GM12878 (cell line): ENCODE measurements at regions not wholly inside any gene's neighbourhood (a gene's known extent, or its start where the extent isn't known, plus 50 kb on each side); places are given as distances from the start of the nearest gene placed in this dataset.

Experiments used
- ATAC-seq: fragments of 200-7000 bp; cut with Tn5 transposase; 3 replicates; pipeline ENCODE4 v1.9.1; 2020; ENCODE audit warnings: mild to moderate bottlenecking, moderate library complexity
- BruUV-seq: library from RNA; stranded (reverse); fragments of 400-500 nt; replicated peaks from 2 replicates; lab custom pipeline; 2021; lab: Mats Ljungman, UMichigan
- CTCF ChIA-PET: fragments of 300-600 bp; sonication (Branson Sonifier 250); formaldehyde crosslinking; extraction: SDS; loops from one replicate; lab custom pipeline; 2021; ENCODE audit warnings: inconsistent platforms; lab: Yijun Ruan, JAX
- POLR2A ChIA-PET: fragments of 350-600 bp; formaldehyde crosslinking; extraction: SDS; loops from one replicate; lab custom pipeline; 2021; ENCODE audit warnings: inconsistent platforms; lab: Charles Lee
- RAD21 ChIA-PET: fragments of 300-600 bp; sonication (Branson Sonifier 250); formaldehyde crosslinking; loops from one replicate; lab custom pipeline; 2023; ENCODE audit warnings: antibody characterized with exemption; ENCODE audit not compliant: unreplicated experiment; lab: Charles Lee
- SMC1A ChIA-PET: fragments of 300-600 bp; sonication (Branson Sonifier 250); formaldehyde crosslinking; loops from one replicate; lab custom pipeline; 2023; ENCODE audit not compliant: unreplicated experiment, uncharacterized antibody; lab: Charles Lee
- DNase-seq: peaks from one replicate; pipeline ENCODE4 v3.0.0-alpha.2; 2011; ENCODE audit warnings: low read depth, low spot score
- FAIRE-seq: peaks from 3 replicates; lab custom pipeline; 2011; peaks lifted over from hg19 to GRCh38; lab: Jason Lieb, UNC
- H2AFZ ChIP-seq: 2 replicates; pipeline ENCODE4 v1.6.0; 2011; ENCODE audit warnings: low read depth, low read length, control low read depth; ENCODE audit not compliant: control insufficient read depth
- H3K27ac ChIP-seq: 2 replicates; pipeline ENCODE4 v1.5.1; 2011; ENCODE audit warnings: control low read depth; ENCODE audit not compliant: control insufficient read depth, insufficient read depth
- H3K27me3 ChIP-seq, 2 experiments: replicated peaks in 1 of 2; 2 replicates each; pipeline versions ENCODE4 v1.6.0 to v1.6.1; 2011; ENCODE audit warnings: low read length in 1 of 2; ENCODE audit not compliant: control insufficient read depth in 2 of 2, insufficient read depth in 2 of 2
- H3K36me3 ChIP-seq, 2 experiments: 2 replicates each; pipeline ENCODE4 v1.5.1; 2011; ENCODE audit warnings: low read length in 1 of 2; ENCODE audit not compliant: control insufficient read depth in 2 of 2, insufficient read depth in 2 of 2
- H3K4me1 ChIP-seq: 2 replicates; pipeline ENCODE4 v1.6.1; 2011; ENCODE audit warnings: mild to moderate bottlenecking, low read length, moderate library complexity, mixed read lengths; ENCODE audit not compliant: control insufficient read depth, insufficient read depth
- H3K4me2 ChIP-seq: 2 replicates; pipeline ENCODE4 v1.6.0; 2011; ENCODE audit warnings: control low read depth; ENCODE audit not compliant: control insufficient read depth, insufficient read depth
- H3K4me3 ChIP-seq: fragments of 200-600 bp; sonication (generic); 2 replicates; pipeline ENCODE4 v1.5.1; 2016
- H3K79me2 ChIP-seq: 2 replicates; pipeline ENCODE4 v1.6.0; 2011; ENCODE audit warnings: low read length; ENCODE audit not compliant: control insufficient read depth, insufficient read depth
- H3K9ac ChIP-seq: 2 replicates; pipeline ENCODE4 v1.8.0; 2011; ENCODE audit warnings: low read length, control low read depth, mixed read lengths; ENCODE audit not compliant: control insufficient read depth, insufficient read depth
- H3K9me3 ChIP-seq: replicated peaks from 3 replicates; pipeline ENCODE4 v1.5.1; 2011; ENCODE audit warnings: mild to moderate bottlenecking, low read length; ENCODE audit not compliant: control insufficient read depth, insufficient read depth
- H4K20me1 ChIP-seq: 2 replicates; pipeline ENCODE4 v1.6.0; 2011; ENCODE audit not compliant: control insufficient read depth, insufficient read depth
- FOXM1 ChIP-seq: IDR thresholded peaks from 2 replicates; pipeline ENCODE4 v1.6.1; 2012; ENCODE audit warnings: low read depth, mild to moderate bottlenecking, inconsistent platforms, low read length, moderate library complexity
- HDAC6 ChIP-seq: fragments of 200-600 bp; sonication (generic); IDR thresholded peaks from one replicate; pipeline ENCODE4 v1.8.0; 2017; ENCODE audit warnings: antibody characterized with exemption; ENCODE audit not compliant: unreplicated experiment
- KDM1A ChIP-seq: fragments of 200-600 bp; sonication (generic); IDR thresholded peaks from 2 replicates; pipeline ENCODE4 v1.6.1; 2016; ENCODE audit warnings: borderline replicate concordance
- MEF2B ChIP-seq: fragments of 450-650 bp; IDR thresholded peaks from 2 replicates; pipeline ENCODE4 v1.6.1; 2018; ENCODE audit warnings: mild to moderate bottlenecking, moderate library complexity; ENCODE audit not compliant: partially characterized antibody, poor library complexity, severe bottlenecking
- MYC ChIP-seq: IDR thresholded peaks from 2 replicates; pipeline ENCODE4 v1.6.1; 2011; ENCODE audit warnings: mild to moderate bottlenecking, low read length, moderate library complexity, inconsistent platforms; ENCODE audit not compliant: insufficient read depth, insufficient replicate concordance, insufficient read length, severe bottlenecking
- NR2C1 ChIP-seq: fragments of 450-650 bp; IDR thresholded peaks from 2 replicates; pipeline ENCODE4 v1.6.1; 2017; ENCODE audit warnings: antibody characterized with exemption, mild to moderate bottlenecking, moderate library complexity
- NRF1 ChIP-seq: conservative IDR thresholded peaks from 2 replicates; pipeline ENCODE4 v1.6.1; 2011; ENCODE audit warnings: mild to moderate bottlenecking, low read depth, low read length, improper control_type of control experiment
- POLR2A ChIP-seq: IDR thresholded peaks from 2 replicates; pipeline ENCODE4 v1.6.1; 2011; ENCODE audit warnings: low read depth, mild to moderate bottlenecking, low read length
- RBBP5 ChIP-seq: fragments of 200-600 bp; sonication (generic); conservative IDR thresholded peaks from 2 replicates; pipeline ENCODE4 v1.6.1; 2016
- SMAD5 ChIP-seq: IDR thresholded peaks from 2 replicates; pipeline ENCODE4 v1.6.1; 2016; ENCODE audit warnings: antibody characterized with exemption, low read depth
- SP1 ChIP-seq: IDR thresholded peaks from one replicate; pipeline ENCODE4 v1.6.1; 2011; ENCODE audit warnings: low read depth, low read length
- WGBS: methylation state at CpG from one replicate; pipeline ENCODE4 v1.1.6; 2016; ENCODE audit warnings: low lambda C conversion rate; ENCODE audit not compliant: insufficient replicate concordance, insufficient coverage; ENCODE audit errors: missing lambda C conversion rate; 5-methylcytosine and 5-hydroxymethylcytosine counted together
- in situ Hi-C: fragments of 300-500 bp; cut with MboI; formaldehyde crosslinking; loops from 9 replicates; pipeline ENCODE4 v1.14.3; 2018; ENCODE audit warnings: mixed read lengths
- intact Hi-C: fragments of 100-400 bp; cut with micrococcal nuclease; formaldehyde crosslinking; loops from one replicate; pipeline ENCODE4 v1.14.2; 2022; ENCODE audit not compliant: unreplicated experiment
- TF ChIP-seq, protein P1 (sequence below): IDR thresholded peaks from 2 replicates; pipeline ENCODE4 v1.6.1; 2011; ENCODE audit warnings: low read depth, low read length, improper control_type of control experiment, borderline replicate concordance
- TF ChIP-seq, protein P2 (sequence below): IDR thresholded peaks from 2 replicates; pipeline ENCODE4 v1.6.1; 2012; ENCODE audit warnings: low read length, inconsistent platforms
- TF ChIP-seq, protein P3 (sequence below): fragments of 450-650 bp; IDR thresholded peaks from 2 replicates; pipeline ENCODE4 v1.6.1; 2014; ENCODE audit warnings: mild to moderate bottlenecking
- TF ChIP-seq, protein P4 (sequence below): fragments of 450-650 bp; IDR thresholded peaks from 2 replicates; pipeline ENCODE4 v1.6.1; 2018; ENCODE audit warnings: borderline replicate concordance, mild to moderate bottlenecking; ENCODE audit not compliant: partially characterized antibody

DNA sequence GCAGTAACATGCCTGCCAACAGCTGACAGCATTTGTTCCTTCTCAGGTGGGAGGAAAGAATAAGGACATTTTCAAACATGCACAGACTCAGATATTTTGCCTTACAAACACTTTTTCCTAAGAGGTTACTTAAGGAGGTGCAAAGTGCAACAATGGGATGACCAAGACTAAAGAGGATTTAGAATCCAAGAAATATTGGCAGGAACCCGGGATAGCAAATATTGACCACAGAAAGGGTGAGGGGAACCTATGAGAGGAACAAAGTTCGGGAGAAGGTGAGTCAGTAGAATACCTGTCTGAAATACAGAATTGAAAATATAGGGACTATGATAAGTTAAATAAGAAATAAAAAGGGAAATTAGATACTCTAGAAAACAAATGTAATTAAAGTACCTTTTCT, 321.9 kb upstream of the EMCN start:
- Histone ChIP-seq H3K4me2 (no peak overlapping the region), H3K9me3 (no peaks in the 10 kb centered on the region), H3K9ac (no peak overlapping the region), H3K4me1 (no peaks in the 10 kb centered on the region), H3K36me3 (no peaks in the 10 kb centered on the region), H3K27me3 (no peaks in the 10 kb centered on the region), H4K20me1 (no peaks in the 10 kb centered on the region), H3K4me3 (no peak overlapping the region), H2AFZ (no peak overlapping the region), H3K79me2 (no peaks in the 10 kb centered on the region), H3K27ac (no peak overlapping the region)
- WGBS, result 26% methylated on average over 2 of the region's 2 CpGs
- CTCF ChIA-PET, result interaction anchor here (0.6 kb wide), 1 partner anchor 60 kb away, joined by 3 read pairs; no protein-coding TSS in a partner anchor
- DNase-seq (no peak), ATAC-seq (no peak), FAIRE-seq (no peak)
- no peak for TF ChIP-seq FOXM1
- no peak for TF ChIP-seq MEF2B
- TF ChIP-seq HDAC6, result no peak
- TF ChIP-seq SP1, result no peak
- TF ChIP-seq, protein P1, sequence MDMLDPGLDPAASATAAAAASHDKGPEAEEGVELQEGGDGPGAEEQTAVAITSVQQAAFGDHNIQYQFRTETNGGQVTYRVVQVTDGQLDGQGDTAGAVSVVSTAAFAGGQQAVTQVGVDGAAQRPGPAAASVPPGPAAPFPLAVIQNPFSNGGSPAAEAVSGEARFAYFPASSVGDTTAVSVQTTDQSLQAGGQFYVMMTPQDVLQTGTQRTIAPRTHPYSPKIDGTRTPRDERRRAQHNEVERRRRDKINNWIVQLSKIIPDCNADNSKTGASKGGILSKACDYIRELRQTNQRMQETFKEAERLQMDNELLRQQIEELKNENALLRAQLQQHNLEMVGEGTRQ, result no peak
- no peak for TF ChIP-seq KDM1A
- no peak for TF ChIP-seq MYC
- TF ChIP-seq, protein P2, sequence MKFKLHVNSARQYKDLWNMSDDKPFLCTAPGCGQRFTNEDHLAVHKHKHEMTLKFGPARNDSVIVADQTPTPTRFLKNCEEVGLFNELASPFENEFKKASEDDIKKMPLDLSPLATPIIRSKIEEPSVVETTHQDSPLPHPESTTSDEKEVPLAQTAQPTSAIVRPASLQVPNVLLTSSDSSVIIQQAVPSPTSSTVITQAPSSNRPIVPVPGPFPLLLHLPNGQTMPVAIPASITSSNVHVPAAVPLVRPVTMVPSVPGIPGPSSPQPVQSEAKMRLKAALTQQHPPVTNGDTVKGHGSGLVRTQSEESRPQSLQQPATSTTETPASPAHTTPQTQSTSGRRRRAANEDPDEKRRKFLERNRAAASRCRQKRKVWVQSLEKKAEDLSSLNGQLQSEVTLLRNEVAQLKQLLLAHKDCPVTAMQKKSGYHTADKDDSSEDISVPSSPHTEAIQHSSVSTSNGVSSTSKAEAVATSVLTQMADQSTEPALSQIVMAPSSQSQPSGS, result no peak
- TF ChIP-seq, protein P3, sequence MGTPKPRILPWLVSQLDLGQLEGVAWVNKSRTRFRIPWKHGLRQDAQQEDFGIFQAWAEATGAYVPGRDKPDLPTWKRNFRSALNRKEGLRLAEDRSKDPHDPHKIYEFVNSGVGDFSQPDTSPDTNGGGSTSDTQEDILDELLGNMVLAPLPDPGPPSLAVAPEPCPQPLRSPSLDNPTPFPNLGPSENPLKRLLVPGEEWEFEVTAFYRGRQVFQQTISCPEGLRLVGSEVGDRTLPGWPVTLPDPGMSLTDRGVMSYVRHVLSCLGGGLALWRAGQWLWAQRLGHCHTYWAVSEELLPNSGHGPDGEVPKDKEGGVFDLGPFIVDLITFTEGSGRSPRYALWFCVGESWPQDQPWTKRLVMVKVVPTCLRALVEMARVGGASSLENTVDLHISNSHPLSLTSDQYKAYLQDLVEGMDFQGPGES, result no peak
- TF ChIP-seq RBBP5, result no peak
- TF ChIP-seq POLR2A, result no peak
- TF ChIP-seq SMAD5, result no peak
- TF ChIP-seq, protein P4, sequence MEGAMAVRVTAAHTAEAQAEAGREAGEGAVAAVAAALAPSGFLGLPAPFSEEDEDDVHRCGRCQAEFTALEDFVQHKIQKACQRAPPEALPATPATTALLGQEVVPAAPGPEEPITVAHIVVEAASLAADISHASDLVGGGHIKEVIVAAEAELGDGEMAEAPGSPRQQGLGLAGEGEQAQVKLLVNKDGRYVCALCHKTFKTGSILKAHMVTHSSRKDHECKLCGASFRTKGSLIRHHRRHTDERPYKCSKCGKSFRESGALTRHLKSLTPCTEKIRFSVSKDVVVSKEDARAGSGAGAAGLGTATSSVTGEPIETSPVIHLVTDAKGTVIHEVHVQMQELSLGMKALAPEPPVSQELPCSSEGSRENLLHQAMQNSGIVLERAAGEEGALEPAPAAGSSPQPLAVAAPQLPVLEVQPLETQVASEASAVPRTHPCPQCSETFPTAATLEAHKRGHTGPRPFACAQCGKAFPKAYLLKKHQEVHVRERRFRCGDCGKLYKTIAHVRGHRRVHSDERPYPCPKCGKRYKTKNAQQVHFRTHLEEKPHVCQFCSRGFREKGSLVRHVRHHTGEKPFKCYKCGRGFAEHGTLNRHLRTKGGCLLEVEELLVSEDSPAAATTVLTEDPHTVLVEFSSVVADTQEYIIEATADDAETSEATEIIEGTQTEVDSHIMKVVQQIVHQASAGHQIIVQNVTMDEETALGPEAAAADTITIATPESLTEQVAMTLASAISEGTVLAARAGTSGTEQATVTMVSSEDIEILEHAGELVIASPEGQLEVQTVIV, result no peak
- TF ChIP-seq NR2C1, result no peak
- TF ChIP-seq NRF1, result no peak
- SMC1A ChIA-PET, result interaction anchor here (0.7 to 1.8 kb wide), 3 partner anchors 18 to 53 kb away, joined by 3 to 4 read pairs (median 3); no protein-coding TSS in a partner anchor
- RAD21 ChIA-PET, result no interaction called here
- BruUV-seq, result no TSS peak
- intact Hi-C loops, result no loop called here
- POLR2A ChIA-PET, result no interaction called here
- in situ Hi-C loops, result no loop called here
